ENCODE measurements at regions not wholly inside any gene's neighbourhood (a gene's known extent, or its start where the extent isn't known, plus 50 kb on each side); places are given as distances from the start of the nearest gene placed in this dataset.

DNA sequence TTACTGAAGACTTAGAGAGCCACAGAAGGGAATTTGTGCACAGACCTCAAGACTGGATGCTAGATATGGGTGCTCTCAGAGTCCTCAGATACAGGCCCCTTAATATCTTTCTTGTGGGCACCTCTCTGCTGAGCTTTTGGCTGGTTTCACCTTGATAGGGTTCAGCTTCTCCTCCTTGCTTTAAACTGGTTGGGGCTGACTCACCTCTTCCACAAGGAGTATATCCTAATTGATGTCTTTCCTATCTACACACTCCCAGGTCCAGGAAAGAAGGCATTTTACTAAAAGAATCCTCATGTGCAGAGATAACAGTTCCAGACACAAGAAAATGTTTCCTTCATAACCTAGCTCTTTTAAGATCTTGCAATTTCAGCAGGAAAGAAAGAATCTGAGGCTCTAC, 284.4 kb downstream of the NDFIP2 start:
- TF ChIP-seq, protein P1, sequence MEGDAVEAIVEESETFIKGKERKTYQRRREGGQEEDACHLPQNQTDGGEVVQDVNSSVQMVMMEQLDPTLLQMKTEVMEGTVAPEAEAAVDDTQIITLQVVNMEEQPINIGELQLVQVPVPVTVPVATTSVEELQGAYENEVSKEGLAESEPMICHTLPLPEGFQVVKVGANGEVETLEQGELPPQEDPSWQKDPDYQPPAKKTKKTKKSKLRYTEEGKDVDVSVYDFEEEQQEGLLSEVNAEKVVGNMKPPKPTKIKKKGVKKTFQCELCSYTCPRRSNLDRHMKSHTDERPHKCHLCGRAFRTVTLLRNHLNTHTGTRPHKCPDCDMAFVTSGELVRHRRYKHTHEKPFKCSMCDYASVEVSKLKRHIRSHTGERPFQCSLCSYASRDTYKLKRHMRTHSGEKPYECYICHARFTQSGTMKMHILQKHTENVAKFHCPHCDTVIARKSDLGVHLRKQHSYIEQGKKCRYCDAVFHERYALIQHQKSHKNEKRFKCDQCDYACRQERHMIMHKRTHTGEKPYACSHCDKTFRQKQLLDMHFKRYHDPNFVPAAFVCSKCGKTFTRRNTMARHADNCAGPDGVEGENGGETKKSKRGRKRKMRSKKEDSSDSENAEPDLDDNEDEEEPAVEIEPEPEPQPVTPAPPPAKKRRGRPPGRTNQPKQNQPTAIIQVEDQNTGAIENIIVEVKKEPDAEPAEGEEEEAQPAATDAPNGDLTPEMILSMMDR (IDR thresholded peaks at IDR 0.05) = no peak
- TF ChIP-seq POLR2AphosphoS5 (IDR thresholded peaks at IDR 0.05) = no peak
- TF ChIP-seq POLR2A (IDR thresholded peaks at IDR 0.05) = no peak

Data from prostate gland (tissue), 2 donors.